NOMO-1 treated with DMSO at 0.1 percent for 48 hours (cell line): ENCODE measurements at regions not wholly inside any gene's neighbourhood (a gene's known extent, or its start where the extent isn't known, plus 50 kb on each side); places are given as distances from the start of the nearest gene placed in this dataset.

Experiments
- DNase-seq: peaks from one replicate; lab custom pipeline; 2025; ENCODE audit not compliant: unreplicated experiment; lab: John Stamatoyannopoulos, UW

DNA sequence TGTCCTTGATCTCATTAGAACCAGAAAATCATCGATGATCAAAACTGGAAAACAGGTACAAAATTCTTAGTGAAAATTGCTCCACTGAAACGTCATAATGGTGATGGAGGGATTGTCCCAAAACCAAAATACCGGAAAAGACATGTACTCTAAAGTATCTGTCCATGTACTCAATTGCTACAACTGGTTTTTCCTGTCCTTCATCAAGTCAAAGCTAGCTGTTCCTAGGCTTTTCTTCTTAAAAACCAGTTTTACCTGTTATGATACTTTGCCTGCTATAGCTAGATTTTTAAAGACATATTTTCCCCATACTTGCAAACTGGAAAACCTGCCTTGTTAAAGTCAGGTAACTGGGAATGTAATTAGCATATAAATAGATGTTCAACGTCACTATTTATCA is 50.5 kb upstream of the LRRC1 start:
- no peak for DNase-seq

DNA sequence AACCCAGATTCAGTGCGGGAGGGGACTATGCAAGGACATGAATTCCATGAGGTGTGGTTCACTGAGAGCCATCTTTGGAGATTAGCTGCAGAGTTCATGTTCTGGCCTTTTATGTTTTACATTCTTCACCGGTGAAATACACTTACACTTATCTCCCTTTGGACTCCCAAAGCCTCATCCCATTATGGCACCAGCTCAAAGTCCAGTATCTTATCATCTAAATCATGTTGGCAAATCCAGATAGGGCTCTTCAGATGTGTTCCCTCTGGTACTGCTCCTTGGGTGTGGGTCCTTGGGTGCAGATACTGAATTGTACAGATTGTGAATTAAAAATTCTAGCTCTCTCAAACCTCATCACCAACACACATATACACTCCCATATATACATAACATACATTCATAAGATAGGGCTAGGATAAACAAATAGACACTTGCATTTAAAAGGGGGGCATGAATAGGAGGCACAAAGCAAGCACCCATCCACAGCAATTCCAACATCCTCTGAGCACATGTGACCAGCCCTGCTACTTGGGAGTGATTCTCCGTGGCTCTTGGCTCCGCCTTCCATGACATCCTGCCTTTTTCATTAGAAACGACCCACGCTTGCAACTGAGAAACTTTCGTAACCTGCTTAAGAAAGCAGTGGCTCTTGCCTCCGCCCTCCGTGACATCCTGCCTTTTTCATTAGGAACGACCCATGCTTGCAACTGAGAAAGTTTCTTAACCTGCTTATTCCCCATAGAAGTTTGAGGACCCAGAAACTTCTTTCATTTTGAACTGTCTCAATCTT is 53.6 kb upstream of the LRRC1 start:
- peak; percentile 64 for DNase-seq

- DNase-seq, result no peak
Observed at GRCh38 chr6:53737746-53738145, 57.1 kb upstream of the LRRC1 start.

DNA sequence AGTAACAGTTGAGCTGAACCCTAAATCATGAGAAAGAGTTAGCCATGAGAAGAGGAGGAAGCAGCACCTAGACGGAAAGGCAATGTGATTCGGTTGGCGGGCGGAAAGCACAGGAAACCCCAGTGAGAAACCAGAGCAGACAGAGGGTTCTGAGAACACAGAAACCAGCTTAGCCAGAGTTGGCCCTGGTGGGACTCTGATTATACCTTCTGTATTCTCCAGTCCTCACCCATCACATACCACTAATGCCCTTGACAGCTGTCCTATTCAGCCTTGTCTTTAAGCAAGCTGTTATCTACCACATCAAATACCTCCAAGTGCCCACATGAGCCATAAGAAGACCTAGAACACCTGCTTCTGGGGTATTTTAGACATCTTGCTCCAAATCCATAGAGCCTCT is 58.9 kb upstream of the LRRC1 start:
- no peak for DNase-seq

- DNase-seq, result peak; percentile 28
Observed at GRCh38 chr6:53734473-53735299, 60.1 kb upstream of the LRRC1 start.

GRCh38 chr6:53731866-53732636 is 62.8 kb upstream of the LRRC1 start:
- DNase-seq, result no peak

DNA sequence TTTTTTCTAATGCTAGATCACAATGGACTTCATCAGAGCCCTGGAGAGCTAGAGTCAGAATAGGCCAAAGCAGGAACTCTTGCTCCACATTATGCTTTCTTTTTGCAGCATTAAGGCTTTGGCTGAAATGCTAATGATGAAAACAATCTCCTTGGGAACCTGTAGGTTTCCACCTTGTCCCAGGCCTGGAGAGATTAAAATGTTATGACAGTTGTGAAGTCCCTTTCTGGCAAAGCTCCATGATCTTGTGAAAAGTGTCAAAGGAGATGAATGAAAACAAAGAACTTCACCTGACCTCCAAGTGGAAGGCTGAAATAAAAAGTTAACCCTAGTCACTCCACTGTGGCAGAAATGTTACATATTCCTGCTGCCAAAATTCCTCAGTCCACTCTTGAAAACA is 64.0 kb upstream of the LRRC1 start:
- DNase-seq, result no peak

- peak; percentile 60 for DNase-seq
Observed at GRCh38 chr6:53728570-53729194, 63.1 kb upstream of the KLHL31 start.

GRCh38 chr6:53727748-53728147 is 62.2 kb upstream of the KLHL31 start:
- no peak for DNase-seq

DNA sequence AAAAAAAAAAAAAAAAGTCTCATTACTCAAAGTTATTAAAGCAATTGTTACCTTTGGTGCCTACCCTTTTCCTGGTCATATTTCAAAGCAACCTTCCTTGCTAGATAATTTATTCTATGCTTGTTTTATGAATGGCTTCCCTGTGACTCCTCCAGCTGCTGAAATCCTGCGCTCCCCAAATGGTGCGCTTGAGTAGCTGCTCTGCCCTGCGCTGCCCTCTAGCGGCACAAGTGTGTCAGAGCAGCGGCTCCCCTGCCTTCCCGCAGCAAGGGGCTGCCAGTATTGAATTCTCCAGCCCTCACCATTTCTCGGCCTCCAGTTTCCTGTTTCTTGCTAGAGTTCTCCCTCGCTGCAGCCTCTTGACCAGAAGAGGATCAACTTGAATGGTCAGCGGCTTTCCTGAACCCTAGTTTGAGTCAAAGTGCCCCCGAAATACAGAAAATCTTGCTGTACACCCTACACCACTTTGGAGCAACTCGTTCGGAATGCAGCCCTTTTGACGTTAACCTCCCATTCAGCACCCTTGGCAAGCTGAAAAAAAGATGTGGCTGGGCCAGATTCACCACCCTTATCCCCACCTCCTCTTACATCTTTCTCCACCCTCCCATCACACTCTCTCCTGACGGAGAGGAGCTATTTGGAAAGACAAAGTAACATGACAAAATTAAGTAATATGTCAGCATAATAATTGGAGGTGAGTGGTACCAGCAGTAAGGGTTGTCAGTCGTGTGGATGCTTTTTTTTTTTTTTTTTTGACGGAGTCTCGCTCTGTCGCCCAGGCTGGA is 60.4 kb upstream of the KLHL31 start:
- DNase-seq, result peak; percentile 75

DNA sequence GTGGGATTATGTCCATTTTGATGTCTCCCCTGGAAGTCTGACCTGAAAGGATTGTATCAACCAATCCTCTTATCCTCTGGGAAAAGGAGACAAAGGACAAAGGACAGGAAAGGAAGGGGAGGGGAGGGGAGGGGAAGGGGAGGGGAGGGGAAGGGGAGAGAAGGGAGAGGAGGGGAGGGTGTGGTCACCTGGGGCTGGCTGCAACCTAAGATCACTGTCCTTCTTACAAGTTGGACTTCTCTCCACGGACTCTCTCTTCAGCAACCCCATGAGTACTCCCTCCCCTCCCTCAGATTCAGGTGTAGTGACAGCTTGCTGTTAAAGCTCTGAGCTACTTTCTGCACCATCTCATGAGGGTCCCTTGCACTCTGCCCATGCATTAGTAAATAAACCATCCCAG is 58.9 kb upstream of the KLHL31 start:
- DNase-seq, result no peak

DNA sequence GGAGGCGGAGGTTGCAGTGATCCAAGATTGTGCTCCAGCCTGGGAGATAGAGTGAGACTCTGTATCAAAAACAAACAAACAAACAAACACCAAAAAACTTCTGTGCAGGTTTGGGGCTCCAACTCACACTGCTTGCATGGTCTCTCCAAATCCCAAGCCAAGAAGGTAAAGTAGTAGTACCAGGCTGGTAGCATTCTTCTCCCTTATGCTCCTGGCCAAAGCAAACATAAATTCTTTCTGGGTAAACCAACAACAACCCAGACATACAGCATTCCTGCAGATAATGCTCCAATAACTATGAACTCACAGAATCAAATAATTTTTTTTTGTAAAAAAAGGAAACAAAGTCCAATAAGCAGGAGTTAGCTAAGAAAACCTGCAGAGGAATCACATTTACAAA is 57.8 kb upstream of the KLHL31 start:
- no peak for DNase-seq

DNA sequence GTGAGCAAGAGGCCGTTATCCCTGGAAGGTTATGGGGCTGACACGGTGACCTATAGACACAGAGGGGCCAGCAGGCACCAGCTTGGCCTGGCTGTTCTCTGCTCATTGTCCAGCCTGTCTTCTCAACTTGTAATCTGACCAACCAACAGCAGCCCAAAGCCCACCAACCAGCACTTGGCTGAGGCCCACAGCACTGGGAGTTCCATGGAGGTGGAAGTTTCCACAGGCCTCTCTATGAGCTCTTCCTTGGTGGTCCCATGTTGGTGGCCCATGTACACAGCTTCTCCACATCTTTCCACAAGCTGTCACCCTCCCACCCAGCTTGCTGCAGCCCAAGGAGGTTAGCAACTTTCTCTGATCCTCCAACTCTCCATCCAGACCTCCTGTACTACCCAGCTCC is 56.2 kb upstream of the KLHL31 start:
- DNase-seq, result no peak

GRCh38 chr6:53718597-53719460 is 53.3 kb upstream of the KLHL31 start:
- DNase-seq, result peak; percentile 70

DNA sequence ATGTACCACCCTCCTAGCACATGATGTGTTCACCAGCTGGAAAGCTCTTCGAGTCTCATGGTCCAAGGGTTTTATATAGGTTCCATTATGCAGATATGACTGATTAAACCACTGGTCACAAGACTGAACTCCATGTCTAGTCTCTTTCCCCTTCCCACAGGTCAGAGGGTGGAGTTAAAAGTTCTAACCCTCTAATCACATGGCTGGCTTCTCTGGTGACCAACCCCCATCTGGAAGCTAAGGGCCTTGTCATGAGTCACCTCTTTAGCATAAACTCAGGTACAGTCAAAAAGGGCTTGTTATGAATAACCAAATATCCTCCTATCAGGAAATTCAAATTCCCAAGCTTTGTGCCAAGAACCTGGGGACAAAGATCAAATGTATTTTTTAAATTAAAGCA is 52.0 kb upstream of the KLHL31 start:
- DNase-seq, result no peak

DNA sequence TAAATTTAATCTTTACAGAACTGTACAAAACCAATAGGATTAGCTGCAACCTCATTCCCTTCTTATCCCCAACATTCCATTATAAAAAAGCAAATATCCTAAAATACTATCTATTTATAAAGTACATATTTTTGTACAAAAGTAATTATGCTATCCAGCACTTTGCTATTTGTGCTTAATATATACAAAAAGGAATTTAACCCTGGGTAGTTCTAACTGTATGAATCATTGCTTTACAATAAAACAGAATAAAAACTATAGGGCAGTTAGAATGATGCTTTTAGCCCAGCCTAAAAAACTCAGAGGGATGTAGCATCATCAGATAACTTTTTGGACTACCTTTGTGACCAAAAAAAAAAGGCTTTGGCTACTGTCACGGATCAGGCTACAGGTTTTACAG is 49.9 kb upstream of the KLHL31 start:
- no peak for DNase-seq
